ENCODE measurements at regions not wholly inside any gene's neighbourhood (a gene's known extent, or its start where the extent isn't known, plus 50 kb on each side); places are given as distances from the start of the nearest gene placed in this dataset.

- no peaks in the 10 kb centered on the region for H3K4me1 ChIP-seq
- intact Hi-C loops (cut with DNase I) = no loop called here
- H3K27ac ChIP-seq = no peak overlapping the region
- DNase-seq (no peak), ATAC-seq (no peak)
- no peaks in the 10 kb centered on the region for H3K36me3 ChIP-seq
- TF ChIP-seq, protein P1, sequence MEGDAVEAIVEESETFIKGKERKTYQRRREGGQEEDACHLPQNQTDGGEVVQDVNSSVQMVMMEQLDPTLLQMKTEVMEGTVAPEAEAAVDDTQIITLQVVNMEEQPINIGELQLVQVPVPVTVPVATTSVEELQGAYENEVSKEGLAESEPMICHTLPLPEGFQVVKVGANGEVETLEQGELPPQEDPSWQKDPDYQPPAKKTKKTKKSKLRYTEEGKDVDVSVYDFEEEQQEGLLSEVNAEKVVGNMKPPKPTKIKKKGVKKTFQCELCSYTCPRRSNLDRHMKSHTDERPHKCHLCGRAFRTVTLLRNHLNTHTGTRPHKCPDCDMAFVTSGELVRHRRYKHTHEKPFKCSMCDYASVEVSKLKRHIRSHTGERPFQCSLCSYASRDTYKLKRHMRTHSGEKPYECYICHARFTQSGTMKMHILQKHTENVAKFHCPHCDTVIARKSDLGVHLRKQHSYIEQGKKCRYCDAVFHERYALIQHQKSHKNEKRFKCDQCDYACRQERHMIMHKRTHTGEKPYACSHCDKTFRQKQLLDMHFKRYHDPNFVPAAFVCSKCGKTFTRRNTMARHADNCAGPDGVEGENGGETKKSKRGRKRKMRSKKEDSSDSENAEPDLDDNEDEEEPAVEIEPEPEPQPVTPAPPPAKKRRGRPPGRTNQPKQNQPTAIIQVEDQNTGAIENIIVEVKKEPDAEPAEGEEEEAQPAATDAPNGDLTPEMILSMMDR (IDR thresholded peaks at IDR 0.05) = no peak
- H3K4me3 ChIP-seq = no peak overlapping the region
- peaks cover 0 to 55% (median 14%) of the 10 kb centered on the region in 7 donors for H3K27me3 ChIP-seq
- 67 to 71% methylated on average over 4 of the region's 4 CpGs for WGBS, 2 donors
- peaks cover 0 to 17% (median 0%) of the 10 kb centered on the region in 11 donors for H3K9me3 ChIP-seq
These were observed 71.6 kb upstream of the RUNX1 start for GRCh38 chr21:35120631-35121180.

DNA sequence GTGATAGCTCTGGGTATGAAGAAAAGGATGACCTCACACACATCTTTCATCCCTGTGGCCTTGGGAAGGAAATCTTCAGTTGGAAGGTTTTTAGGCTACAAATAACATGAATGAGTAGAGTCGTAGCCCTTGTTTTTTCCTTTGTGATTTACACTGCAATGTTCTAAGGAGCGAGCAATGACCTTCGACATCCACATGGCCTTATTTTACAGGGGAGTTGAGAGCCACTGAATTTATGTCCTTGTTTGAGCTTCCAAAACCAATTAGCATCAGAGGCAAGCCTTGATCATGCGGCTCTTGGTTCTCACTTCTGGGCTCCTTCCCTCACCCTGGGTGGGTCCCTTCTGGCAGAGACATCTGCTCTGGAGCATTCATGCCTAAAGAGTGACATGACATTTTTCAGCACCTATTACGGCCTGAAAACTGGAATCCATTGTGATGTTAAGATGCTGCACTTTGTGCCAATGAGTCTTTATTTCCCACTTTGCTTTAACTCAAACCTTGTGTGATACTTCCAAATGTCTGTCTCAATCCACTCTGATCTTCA, 70.5 kb upstream of the RUNX1 start:
- DNase-seq = no peak
- intact Hi-C loops (cut with DNase I) = no loop called here
- ATAC-seq = no peak
- H3K27me3 ChIP-seq = peaks cover 0 to 63% (median 14%) of the 10 kb centered on the region in 7 donors
- 89 to 91% methylated on average over 5 of the region's 5 CpGs for WGBS, 2 donors
- H3K27ac ChIP-seq = no peak overlapping the region
- no peaks in the 10 kb centered on the region for H3K36me3 ChIP-seq
- peaks cover 0 to 8% (median 0%) of the 10 kb centered on the region in 11 donors for H3K9me3 ChIP-seq
- no peaks in the 10 kb centered on the region for H3K4me1 ChIP-seq
- TF ChIP-seq, protein P1 (IDR thresholded peaks at IDR 0.05) = no peak
- H3K4me3 ChIP-seq = no peak overlapping the region

DNA sequence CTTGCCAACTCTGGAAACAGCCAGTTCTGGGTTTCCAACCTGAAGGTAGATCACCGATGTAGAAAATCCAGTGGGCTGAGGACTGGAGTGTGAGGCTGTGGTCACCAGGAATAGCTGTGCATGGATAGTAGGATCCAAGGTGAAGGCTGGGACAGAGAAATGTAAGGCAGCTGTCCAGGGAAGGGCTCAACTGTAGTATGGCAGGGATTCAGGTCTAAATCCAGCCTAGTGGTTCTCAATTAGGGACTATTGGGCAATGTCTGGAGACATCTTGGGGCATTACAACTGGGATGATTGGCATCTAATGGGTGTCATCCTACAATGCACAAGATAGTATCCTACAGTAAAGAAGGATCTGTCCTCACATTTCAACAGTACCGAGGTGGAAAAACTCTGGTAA, 67.7 kb upstream of the RUNX1 start:
- peaks cover 0 to 70% (median 14%) of the 10 kb centered on the region in 7 donors for H3K27me3 ChIP-seq
- no peaks in the 10 kb centered on the region for H3K4me1 ChIP-seq
- ATAC-seq = no peak
- H3K9me3 ChIP-seq = peaks cover 0 to 4% (median 0%) of the 10 kb centered on the region in 11 donors
- no peak for DNase-seq
- intact Hi-C loops (cut with DNase I) = no loop called here
- WGBS, 2 donors = 84 to 94% methylated on average over 2 of the region's 2 CpGs
- H3K27ac ChIP-seq = no peak overlapping the region
- no peaks in the 10 kb centered on the region for H3K36me3 ChIP-seq
- TF ChIP-seq, protein P1 (IDR thresholded peaks at IDR 0.05) = no peak
- no peak overlapping the region for H3K4me3 ChIP-seq

- 59 to 63% methylated on average over 2 of the region's 2 CpGs for WGBS, 2 donors
These were observed 64.0 kb upstream of the RUNX1 start for GRCh38 chr21:35113064-35113463.

More at GRCh38 chr21:35113064-35113463, 64.0 kb upstream of the RUNX1 start:
- ATAC-seq (no peak), DNase-seq (no peak)
- no peak overlapping the region for H3K4me3 ChIP-seq
- peaks cover 0 to 69% (median 15%) of the 10 kb centered on the region in 7 donors for H3K27me3 ChIP-seq
- peaks cover 0 to 4% (median 0%) of the 10 kb centered on the region in 11 donors for H3K9me3 ChIP-seq
- no peak overlapping the region for H3K27ac ChIP-seq
- no peaks in the 10 kb centered on the region for H3K36me3 ChIP-seq
- TF ChIP-seq, protein P1 (IDR thresholded peaks at IDR 0.05) = no peak
- intact Hi-C loops (cut with DNase I) = no loop called here
- H3K4me1 ChIP-seq = no peaks in the 10 kb centered on the region

Measured in heart right ventricle (tissue), 16 donors.